MCF 10A (cell line): ENCODE measurements at regions not wholly inside any gene's neighbourhood (a gene's known extent, or its start where the extent isn't known, plus 50 kb on each side); places are given as distances from the start of the nearest gene placed in this dataset.

Experiments
- BruUV-seq: library from RNA; stranded (reverse); fragments of 400-500 nt; replicated peaks from 2 replicates; lab custom pipeline; 2021; lab: Mats Ljungman, UMichigan
- CTCF ChIA-PET: fragments of 300-600 bp; sonication (Branson Sonifier 250); formaldehyde crosslinking; extraction: SDS; loops from one replicate; lab custom pipeline; 2021; ENCODE audit warnings: antibody characterized with exemption, inconsistent platforms; lab: Yijun Ruan, JAX
- POLR2A ChIA-PET: fragments of 300-600, 350-650 bp; sonication (Branson Sonifier 250); formaldehyde crosslinking; extraction: SDS; loops from one replicate; lab custom pipeline; 2020; ENCODE audit warnings: antibody characterized with exemption, inconsistent platforms; lab: Yijun Ruan, JAX
- DNase-seq: peaks from one replicate; pipeline ENCODE4 v3.0.0-alpha.2; 2018; ENCODE audit not compliant: unreplicated experiment
- H3K27ac Mint-ChIP-seq: one replicate; pipeline ENCODE4 v1.8.0; 2022; ENCODE audit warnings: mild to moderate bottlenecking, low read depth, mixed read lengths; ENCODE audit not compliant: unreplicated experiment
- H3K27me3 Mint-ChIP-seq: one replicate; pipeline ENCODE4 v1.8.0; 2022; ENCODE audit warnings: mixed read lengths; ENCODE audit not compliant: insufficient read depth, unreplicated experiment
- H3K36me3 Mint-ChIP-seq: one replicate; pipeline ENCODE4 v1.8.0; 2022; ENCODE audit warnings: mild to moderate bottlenecking, moderate library complexity, mixed read lengths; ENCODE audit not compliant: insufficient read depth, unreplicated experiment
- H3K4me1 Mint-ChIP-seq: one replicate; pipeline ENCODE4 v1.8.0; 2022; ENCODE audit warnings: mixed read lengths; ENCODE audit not compliant: insufficient read depth, unreplicated experiment
- H3K4me3 Mint-ChIP-seq: one replicate; pipeline ENCODE4 v1.8.0; 2022; ENCODE audit warnings: mild to moderate bottlenecking, moderate library complexity, mixed read lengths; ENCODE audit not compliant: unreplicated experiment
- H3K9me3 Mint-ChIP-seq: one replicate; pipeline ENCODE4 v1.8.0; 2022; ENCODE audit warnings: mixed read lengths; ENCODE audit not compliant: unreplicated experiment
- CTCF ChIP-seq: fragments of 200-600 bp; IDR thresholded peaks from one replicate; pipeline ENCODE4 v1.8.0; 2022; ENCODE audit warnings: antibody characterized with exemption, mild to moderate bottlenecking; ENCODE audit not compliant: unreplicated experiment
- intact Hi-C: fragments of 100-400 bp; cut with micrococcal nuclease; formaldehyde crosslinking; loops from 2 replicates; pipeline ENCODE4 v1.14.1; 2022

- BruUV-seq = no TSS peak
- DNase-seq = no peak
- Mint-ChIP-seq H3K4me1 (peaks cover 18% of the 10 kb centered on the region), H3K36me3 (no peaks in the 10 kb centered on the region), H3K27ac (no peak overlapping the region), H3K9me3 (no peaks in the 10 kb centered on the region), H3K27me3 (no peaks in the 10 kb centered on the region), H3K4me3 (no peak overlapping the region)
- TF ChIP-seq CTCF = no peak
- intact Hi-C loops = no loop called here
- ChIA-PET POLR2A (no interaction called here), CTCF (interaction anchor here (0.8 to 1.5 kb wide), 2 partner anchors 16 to 19 kb away, joined by 3 read pairs; no protein-coding TSS in a partner anchor)
Observed at GRCh38 chr13:76619631-76620030, 266.6 kb downstream of the KCTD12 start.

- Mint-ChIP-seq H3K4me3 (no peak overlapping the region), H3K4me1 (no peaks in the 10 kb centered on the region), H3K36me3 (peaks cover 6% of the 10 kb centered on the region), H3K9me3 (peaks cover 5% of the 10 kb centered on the region), H3K27ac (no peak overlapping the region), H3K27me3 (no peaks in the 10 kb centered on the region)
- no peak for DNase-seq
- BruUV-seq = no TSS peak
- TF ChIP-seq CTCF = no peak
- ChIA-PET CTCF (no interaction called here), POLR2A (interaction anchor here (0.6 kb wide), 1 partner anchor 40 kb away, joined by 3 read pairs; no protein-coding TSS in a partner anchor)
- intact Hi-C loops = no loop called here
Observed at GRCh38 chr13:76610819-76611415, 275.3 kb downstream of the KCTD12 start.

- no TSS peak for BruUV-seq
- intact Hi-C loops = no loop called here
Observed at GRCh38 chr13:76609643-76610042, 276.6 kb downstream of the KCTD12 start.

GRCh38 chr13:76607866-76608265 is 278.3 kb downstream of the KCTD12 start:
- Mint-ChIP-seq H3K27ac (no peak overlapping the region), H3K36me3 (peaks cover 6% of the 10 kb centered on the region), H3K27me3 (no peaks in the 10 kb centered on the region), H3K4me1 (no peaks in the 10 kb centered on the region), H3K4me3 (no peak overlapping the region), H3K9me3 (peaks cover 5% of the 10 kb centered on the region)
- no peak for TF ChIP-seq CTCF
- POLR2A ChIA-PET = no interaction called here
- no TSS peak for BruUV-seq
- CTCF ChIA-PET = interaction anchor here (0.7 kb wide), 2 partner anchors 21 to 509 kb away, joined by 3 to 4 read pairs; no protein-coding TSS in a partner anchor
- intact Hi-C loops = no loop called here
- no peak for DNase-seq

More at GRCh38 chr13:76609643-76610042, 276.6 kb downstream of the KCTD12 start:
- CTCF ChIA-PET = no interaction called here
- Mint-ChIP-seq H3K4me1 (no peaks in the 10 kb centered on the region), H3K27ac (no peak overlapping the region), H3K4me3 (no peak overlapping the region), H3K27me3 (no peaks in the 10 kb centered on the region), H3K9me3 (peaks cover 5% of the 10 kb centered on the region), H3K36me3 (peaks cover 6% of the 10 kb centered on the region)
- POLR2A ChIA-PET = no interaction called here
- no peak for DNase-seq
- no peak for TF ChIP-seq CTCF
